Mammary epithelial cell (primary cell): ENCODE measurements at regions not wholly inside any gene's neighbourhood (a gene's known extent, or its start where the extent isn't known, plus 50 kb on each side); places are given as distances from the start of the nearest gene placed in this dataset.

Experiments used
- EZH2 ChIP-seq: IDR thresholded peaks from 2 replicates; pipeline ENCODE4 v1.6.1; 2012; ENCODE audit warnings: low read length, inconsistent platforms, borderline replicate concordance
- TF ChIP-seq, protein P1 (sequence below), 2 donors: IDR thresholded peaks in 1 of 2; conservative IDR thresholded peaks in 1 of 2; 2 replicates each; pipeline ENCODE4 v1.5.1; 2011 to 2012; ENCODE audit warnings: inconsistent platforms in 2 of 2, low read length in 2 of 2, mild to moderate bottlenecking in 2 of 2, control low read depth in 1 of 2, low read depth in 1 of 2; ENCODE audit not compliant: insufficient read depth in 1 of 2; ENCODE audit errors: extremely low read depth in 1 of 2

DNA sequence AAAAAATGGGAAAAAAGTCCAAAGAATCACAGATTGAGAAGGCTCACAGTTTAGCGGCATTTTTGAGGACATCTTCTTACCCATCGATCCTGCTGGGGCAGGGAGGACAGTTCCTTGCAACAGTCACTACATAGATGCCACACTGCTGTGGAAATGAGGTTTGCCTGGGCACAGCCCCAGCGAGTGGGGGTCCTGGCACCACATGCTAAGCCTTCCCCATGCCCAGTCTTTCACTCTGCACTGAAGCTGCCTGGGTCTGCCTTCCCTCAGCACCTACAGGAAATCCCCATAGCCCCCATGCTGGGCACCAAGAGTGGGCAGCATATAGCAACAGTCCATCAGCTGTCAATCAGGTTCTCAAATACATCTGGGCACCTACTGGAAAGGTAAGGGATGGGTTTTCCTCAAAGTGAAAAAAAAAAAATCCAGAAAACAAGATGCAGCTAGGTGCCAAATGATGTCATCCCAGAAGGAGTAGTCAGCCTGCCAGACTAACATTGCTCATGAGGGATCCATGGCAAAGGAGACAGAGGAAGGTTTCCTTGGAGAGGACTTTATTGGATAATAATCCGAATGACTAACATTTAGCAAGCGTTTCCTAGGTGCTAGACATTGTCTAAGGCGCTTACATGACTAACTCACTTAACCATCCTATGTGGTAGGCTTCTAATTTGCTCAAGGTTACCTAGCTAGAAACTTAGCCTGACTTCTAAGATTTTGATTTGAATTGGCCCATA, 125.7 kb upstream of the CXCL12 start:
- TF ChIP-seq, protein P1, sequence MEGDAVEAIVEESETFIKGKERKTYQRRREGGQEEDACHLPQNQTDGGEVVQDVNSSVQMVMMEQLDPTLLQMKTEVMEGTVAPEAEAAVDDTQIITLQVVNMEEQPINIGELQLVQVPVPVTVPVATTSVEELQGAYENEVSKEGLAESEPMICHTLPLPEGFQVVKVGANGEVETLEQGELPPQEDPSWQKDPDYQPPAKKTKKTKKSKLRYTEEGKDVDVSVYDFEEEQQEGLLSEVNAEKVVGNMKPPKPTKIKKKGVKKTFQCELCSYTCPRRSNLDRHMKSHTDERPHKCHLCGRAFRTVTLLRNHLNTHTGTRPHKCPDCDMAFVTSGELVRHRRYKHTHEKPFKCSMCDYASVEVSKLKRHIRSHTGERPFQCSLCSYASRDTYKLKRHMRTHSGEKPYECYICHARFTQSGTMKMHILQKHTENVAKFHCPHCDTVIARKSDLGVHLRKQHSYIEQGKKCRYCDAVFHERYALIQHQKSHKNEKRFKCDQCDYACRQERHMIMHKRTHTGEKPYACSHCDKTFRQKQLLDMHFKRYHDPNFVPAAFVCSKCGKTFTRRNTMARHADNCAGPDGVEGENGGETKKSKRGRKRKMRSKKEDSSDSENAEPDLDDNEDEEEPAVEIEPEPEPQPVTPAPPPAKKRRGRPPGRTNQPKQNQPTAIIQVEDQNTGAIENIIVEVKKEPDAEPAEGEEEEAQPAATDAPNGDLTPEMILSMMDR (conservative IDR thresholded peaks at IDR 0.05 in 1 of 2, IDR thresholded peaks at IDR 0.05 in 1 of 2; ENCODE audit: extremely low read depth in 1 of 2, insufficient read depth in 1 of 2, low read depth in 1 of 2, low read length in 2 of 2): no peak
- TF ChIP-seq EZH2: no peak
